HFFc6 (cell line): ENCODE measurements at regions not wholly inside any gene's neighbourhood (a gene's known extent, or its start where the extent isn't known, plus 50 kb on each side); places are given as distances from the start of the nearest gene placed in this dataset.

ENCODE experiments used
- DNase-seq: peaks from one replicate; pipeline ENCODE4 v3.0.0-alpha.2; 2018
- H3K27ac Mint-ChIP-seq: 2 replicates; pipeline ENCODE4 v1.8.0; 2020; ENCODE audit warnings: mild to moderate bottlenecking, mixed read lengths
- H3K27me3 Mint-ChIP-seq: 2 replicates; pipeline ENCODE4 v1.8.0; 2021; ENCODE audit warnings: mild to moderate bottlenecking, moderate library complexity, mixed read lengths; ENCODE audit not compliant: insufficient read depth
- H3K36me3 Mint-ChIP-seq: 2 replicates; pipeline ENCODE4 v1.8.0; 2021; ENCODE audit warnings: low read depth, mixed read lengths
- H3K4me1 Mint-ChIP-seq: 2 replicates; pipeline ENCODE4 v1.8.0; 2020; ENCODE audit warnings: low read depth, mixed read lengths
- H3K4me3 Mint-ChIP-seq: 2 replicates; pipeline ENCODE4 v1.8.0; 2020; ENCODE audit warnings: mild to moderate bottlenecking, moderate library complexity, mixed read lengths
- H3K9me3 Mint-ChIP-seq: 2 replicates; pipeline ENCODE4 v1.8.0; 2020; ENCODE audit warnings: mild to moderate bottlenecking, mixed read lengths
- TF ChIP-seq, protein P1 (sequence below): fragments of 200-600 bp; sonication (generic); IDR thresholded peaks from 2 replicates; pipeline ENCODE4 v1.5.0; 2021; ENCODE audit warnings: antibody characterized with exemption, mild to moderate bottlenecking

DNA sequence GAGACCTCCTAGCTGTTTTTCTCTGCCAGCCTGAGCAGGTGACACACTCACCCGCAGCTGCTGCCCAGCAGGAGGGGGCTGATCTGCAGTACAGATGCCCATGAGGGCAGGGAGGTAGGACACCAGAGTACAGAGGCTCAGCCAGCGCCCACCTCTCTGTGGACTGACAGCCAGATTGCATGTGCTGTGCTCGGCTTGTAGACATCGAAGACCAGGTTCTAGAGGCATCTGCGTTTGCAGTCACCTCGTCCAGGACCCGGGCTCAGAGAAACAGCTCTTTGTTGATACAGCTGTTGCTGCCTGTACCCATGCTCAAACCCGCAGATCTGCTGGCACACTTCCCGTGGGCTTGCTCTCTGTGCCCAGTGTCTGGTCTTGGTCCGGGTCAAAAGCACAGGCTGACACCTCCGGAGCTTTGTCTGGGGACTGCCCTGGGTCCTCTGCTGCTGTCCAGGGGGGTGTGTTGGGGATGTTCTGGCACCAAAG, 224.7 kb downstream of the GLRX3 start:
- H3K4me3 Mint-ChIP-seq = no peak overlapping the region
- peaks cover 12% of the 10 kb centered on the region; the same call in 1 of the 2 replicates for H3K36me3 Mint-ChIP-seq
- peaks cover 69% of the 10 kb centered on the region for H3K9me3 Mint-ChIP-seq
- TF ChIP-seq, protein P1, sequence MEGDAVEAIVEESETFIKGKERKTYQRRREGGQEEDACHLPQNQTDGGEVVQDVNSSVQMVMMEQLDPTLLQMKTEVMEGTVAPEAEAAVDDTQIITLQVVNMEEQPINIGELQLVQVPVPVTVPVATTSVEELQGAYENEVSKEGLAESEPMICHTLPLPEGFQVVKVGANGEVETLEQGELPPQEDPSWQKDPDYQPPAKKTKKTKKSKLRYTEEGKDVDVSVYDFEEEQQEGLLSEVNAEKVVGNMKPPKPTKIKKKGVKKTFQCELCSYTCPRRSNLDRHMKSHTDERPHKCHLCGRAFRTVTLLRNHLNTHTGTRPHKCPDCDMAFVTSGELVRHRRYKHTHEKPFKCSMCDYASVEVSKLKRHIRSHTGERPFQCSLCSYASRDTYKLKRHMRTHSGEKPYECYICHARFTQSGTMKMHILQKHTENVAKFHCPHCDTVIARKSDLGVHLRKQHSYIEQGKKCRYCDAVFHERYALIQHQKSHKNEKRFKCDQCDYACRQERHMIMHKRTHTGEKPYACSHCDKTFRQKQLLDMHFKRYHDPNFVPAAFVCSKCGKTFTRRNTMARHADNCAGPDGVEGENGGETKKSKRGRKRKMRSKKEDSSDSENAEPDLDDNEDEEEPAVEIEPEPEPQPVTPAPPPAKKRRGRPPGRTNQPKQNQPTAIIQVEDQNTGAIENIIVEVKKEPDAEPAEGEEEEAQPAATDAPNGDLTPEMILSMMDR = no peak
- H3K27ac Mint-ChIP-seq = no peak overlapping the region
- H3K4me1 Mint-ChIP-seq = no peaks in the 10 kb centered on the region
- no peaks in the 10 kb centered on the region; the same call in none of the 2 replicates for H3K27me3 Mint-ChIP-seq
- no peak for DNase-seq

DNA sequence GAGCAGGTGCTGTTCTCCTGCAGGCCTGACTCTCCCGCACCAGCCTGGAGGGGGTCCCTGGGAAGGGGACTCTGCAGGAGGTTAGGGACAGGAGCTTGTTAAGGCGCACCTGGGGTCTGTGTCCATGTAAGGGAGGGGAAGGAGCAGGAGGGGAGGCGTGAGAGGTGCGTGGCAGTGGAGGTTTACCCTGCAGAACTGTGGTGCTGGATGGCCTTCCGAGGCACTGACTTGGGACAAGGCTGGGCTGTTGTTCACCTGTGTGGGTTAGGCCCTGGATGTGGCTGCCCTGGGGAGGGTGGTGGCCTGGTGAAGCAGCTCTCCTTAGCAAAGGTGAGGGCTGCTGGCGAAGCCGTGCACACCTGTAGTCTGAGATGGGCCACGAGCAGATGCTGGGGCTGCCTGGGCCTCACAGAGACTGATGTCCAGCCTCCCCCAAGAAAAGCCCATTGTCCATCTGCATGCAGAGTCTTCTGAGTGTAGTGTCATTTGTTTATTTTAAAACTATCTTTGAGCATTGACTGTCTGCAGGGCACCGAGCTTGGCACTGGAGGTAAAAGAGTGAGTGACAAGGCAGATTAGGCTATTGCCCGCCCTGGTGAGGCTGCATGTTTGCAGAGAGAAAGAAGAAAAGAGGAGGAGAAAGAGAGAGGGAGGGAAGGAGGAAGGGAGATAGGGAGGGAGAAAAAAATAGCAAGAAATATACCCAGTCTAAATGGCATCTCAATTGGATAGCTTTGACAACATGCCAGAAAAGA, 225.3 kb downstream of the GLRX3 start:
- TF ChIP-seq, protein P1 = no peak
- H3K27me3 Mint-ChIP-seq = no peaks in the 10 kb centered on the region; the same call in none of the 2 replicates
- no peaks in the 10 kb centered on the region for H3K4me1 Mint-ChIP-seq
- no peak for DNase-seq
- no peak overlapping the region for H3K27ac Mint-ChIP-seq
- H3K36me3 Mint-ChIP-seq = peaks cover 12% of the 10 kb centered on the region; the same call in 1 of the 2 replicates
- H3K4me3 Mint-ChIP-seq = no peak overlapping the region
- peaks cover 64% of the 10 kb centered on the region for H3K9me3 Mint-ChIP-seq

DNA sequence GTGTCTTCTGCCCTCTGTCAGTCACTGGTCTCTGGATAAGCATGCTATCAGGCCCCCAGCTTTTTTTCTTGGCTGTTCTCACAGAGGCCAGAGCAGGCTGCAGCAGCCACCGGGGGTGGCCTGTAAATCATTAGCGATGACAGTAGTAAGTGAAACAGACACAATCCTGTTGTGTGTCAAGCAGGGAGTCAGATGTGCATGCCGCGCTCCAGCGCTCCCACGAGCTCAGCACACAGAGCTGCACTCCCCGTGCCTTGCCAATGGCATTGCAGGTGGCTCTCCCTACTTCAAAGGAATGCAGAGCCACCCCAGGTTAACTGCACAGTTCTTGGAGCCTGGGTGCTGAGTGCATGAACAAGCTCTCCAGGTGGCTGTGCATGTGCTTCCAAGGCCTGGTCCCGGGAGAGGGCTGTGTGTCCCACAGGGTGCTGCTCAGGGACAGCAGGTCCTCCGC, 226.1 kb downstream of the GLRX3 start:
- H3K9me3 Mint-ChIP-seq = peaks cover 63% of the 10 kb centered on the region
- DNase-seq = no peak
- no peak overlapping the region for H3K4me3 Mint-ChIP-seq
- TF ChIP-seq, protein P1 = no peak
- H3K27me3 Mint-ChIP-seq = no peaks in the 10 kb centered on the region; the same call in none of the 2 replicates
- no peak overlapping the region for H3K27ac Mint-ChIP-seq
- H3K4me1 Mint-ChIP-seq = no peaks in the 10 kb centered on the region
- H3K36me3 Mint-ChIP-seq = peaks cover 12% of the 10 kb centered on the region; the same call in 1 of the 2 replicates

- peaks cover 12% of the 10 kb centered on the region; the same call in 1 of the 2 replicates for H3K36me3 Mint-ChIP-seq
- DNase-seq = no peak
- H3K27ac Mint-ChIP-seq = no peak overlapping the region
- no peaks in the 10 kb centered on the region; the same call in none of the 2 replicates for H3K27me3 Mint-ChIP-seq
- no peaks in the 10 kb centered on the region for H3K4me1 Mint-ChIP-seq
- TF ChIP-seq, protein P1 = no peak
- peaks cover 65% of the 10 kb centered on the region for H3K9me3 Mint-ChIP-seq
- no peak overlapping the region for H3K4me3 Mint-ChIP-seq
These were observed 226.9 kb downstream of the GLRX3 start for GRCh38 chr10:130363051-130363450.

- TF ChIP-seq, protein P1 = no peak
- no peak overlapping the region for H3K27ac Mint-ChIP-seq
- no peaks in the 10 kb centered on the region for H3K4me1 Mint-ChIP-seq
- no peak for DNase-seq
- H3K4me3 Mint-ChIP-seq = no peak overlapping the region
- H3K36me3 Mint-ChIP-seq = peaks cover 12% of the 10 kb centered on the region; the same call in 1 of the 2 replicates
- H3K27me3 Mint-ChIP-seq = no peaks in the 10 kb centered on the region; the same call in none of the 2 replicates
- H3K9me3 Mint-ChIP-seq = peaks cover 67% of the 10 kb centered on the region
These were observed 227.8 kb downstream of the GLRX3 start for GRCh38 chr10:130363899-130364445.
